Psoas muscle (tissue), 7 donors: ENCODE measurements at regions not wholly inside any gene's neighbourhood (a gene's known extent, or its start where the extent isn't known, plus 50 kb on each side); places are given as distances from the start of the nearest gene placed in this dataset.

Source experiments
- ATAC-seq, 4 donors: fragments of 200-7000 bp; cut with Tn5 transposase; one replicate each; pipeline ENCODE4 v1.9.1; 2020; ENCODE audit warnings: moderate library complexity in 3 of 4, mild to moderate bottlenecking in 2 of 4
- DNase-seq, 2 donors: peaks; one replicate each; pipeline ENCODE4 v3.0.0-alpha.2; 2020
- H3K27ac ChIP-seq: fragments of 200-600 bp; one replicate; pipeline ENCODE4 v1.8.0; 2022
- H3K27me3 ChIP-seq, 3 donors: fragments of 200-600 bp in 1 of 3; one replicate each; pipeline versions ENCODE4 v1.6.1 to v1.8.0; 2013 to 2022; ENCODE audit warnings: low read length in 2 of 3, mild to moderate bottlenecking in 2 of 3, moderate library complexity in 1 of 3; ENCODE audit not compliant: insufficient read depth in 3 of 3
- H3K36me3 ChIP-seq, 2 donors: fragments of 200-600 bp in 1 of 2; one replicate each; pipeline versions ENCODE4 v1.6.1 to v1.8.0; 2013 to 2022; ENCODE audit warnings: low read depth in 1 of 2, mild to moderate bottlenecking in 1 of 2, moderate library complexity in 1 of 2; ENCODE audit not compliant: insufficient read depth in 1 of 2
- H3K4me1 ChIP-seq: fragments of 200-600 bp; one replicate; pipeline ENCODE4 v1.8.0; 2022
- H3K4me3 ChIP-seq: fragments of 200-600 bp; one replicate; pipeline ENCODE4 v1.8.0; 2022; ENCODE audit warnings: mild to moderate bottlenecking
- H3K9me3 ChIP-seq: fragments of 200-600 bp; one replicate; pipeline ENCODE4 v1.8.0; 2022
- CTCF ChIP-seq: fragments of 200-600 bp; IDR thresholded peaks from one replicate; pipeline ENCODE4 v1.8.0; 2022; ENCODE audit warnings: antibody characterized with exemption
- WGBS, 3 donors: extraction: QIAGEN DNeasy Blood & Tissue Kit; methylation state at CpG; one replicate each; pipeline versions ENCODE4 v1.1.6 to v1.1.7; 2013; 5-methylcytosine and 5-hydroxymethylcytosine counted together
- intact Hi-C, 2 donors: fragments of 100-400 bp; cut with DNase I; formaldehyde crosslinking; loops; one replicate each; pipeline versions ENCODE4 v1.11.0 to v1.14.2; 2022
- donor health status: healthy with polysubstance abuse.
- donor health status: DM: no; HTN: no; CAD: no; lungs with moderate emphysema.
- donor health status: Bipolar disorder and iron deficiency.
- donor health status: healthy.
- donor health status: DM: yes; HTN: yes; CAD: no.
- donor health status: DM: no; HTN: no; CAD: no.
- donor health status: DM: yes; HTN: yes; CAD: no.

DNA sequence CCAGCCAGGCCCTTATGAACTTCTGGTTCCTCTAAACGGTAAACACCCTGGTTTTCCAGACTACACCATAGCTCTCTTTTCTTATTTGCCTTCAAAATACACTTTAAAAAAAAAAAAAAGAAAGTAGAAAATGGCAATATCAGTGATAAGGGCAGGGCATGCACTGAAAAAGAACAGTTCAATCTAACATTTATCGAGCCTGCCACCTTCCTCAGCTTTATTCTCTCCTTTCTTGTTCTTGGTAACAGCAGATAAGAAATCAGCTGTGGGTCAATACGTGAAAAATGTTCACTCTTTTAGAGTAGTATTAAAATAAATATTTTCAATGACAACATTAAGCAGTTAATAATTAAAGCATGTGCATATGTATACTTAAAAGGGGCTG, 83.1 kb upstream of the ZNF648 start:
- Histone ChIP-seq H3K4me3 (peak overlapping the region; percentile 4), H3K4me1 (peaks cover 32% of the 10 kb centered on the region), H3K27ac (peak overlapping the region; percentile 87), H3K9me3 (no peaks in the 10 kb centered on the region), H3K36me3 (no peaks in the 10 kb centered on the region), H3K27me3 (no peaks in the 10 kb centered on the region)
- 29 to 38% (median 37%) methylated on average over 3 of the region's 3 CpGs for WGBS, 3 donors
- TF ChIP-seq CTCF = no peak
- DNase-seq (no peak), ATAC-seq (no peak)
- intact Hi-C loops = loop anchor here (5.0 kb wide), 4 partner anchors 48 to 148 kb away; no protein-coding TSS in a partner anchor

DNA sequence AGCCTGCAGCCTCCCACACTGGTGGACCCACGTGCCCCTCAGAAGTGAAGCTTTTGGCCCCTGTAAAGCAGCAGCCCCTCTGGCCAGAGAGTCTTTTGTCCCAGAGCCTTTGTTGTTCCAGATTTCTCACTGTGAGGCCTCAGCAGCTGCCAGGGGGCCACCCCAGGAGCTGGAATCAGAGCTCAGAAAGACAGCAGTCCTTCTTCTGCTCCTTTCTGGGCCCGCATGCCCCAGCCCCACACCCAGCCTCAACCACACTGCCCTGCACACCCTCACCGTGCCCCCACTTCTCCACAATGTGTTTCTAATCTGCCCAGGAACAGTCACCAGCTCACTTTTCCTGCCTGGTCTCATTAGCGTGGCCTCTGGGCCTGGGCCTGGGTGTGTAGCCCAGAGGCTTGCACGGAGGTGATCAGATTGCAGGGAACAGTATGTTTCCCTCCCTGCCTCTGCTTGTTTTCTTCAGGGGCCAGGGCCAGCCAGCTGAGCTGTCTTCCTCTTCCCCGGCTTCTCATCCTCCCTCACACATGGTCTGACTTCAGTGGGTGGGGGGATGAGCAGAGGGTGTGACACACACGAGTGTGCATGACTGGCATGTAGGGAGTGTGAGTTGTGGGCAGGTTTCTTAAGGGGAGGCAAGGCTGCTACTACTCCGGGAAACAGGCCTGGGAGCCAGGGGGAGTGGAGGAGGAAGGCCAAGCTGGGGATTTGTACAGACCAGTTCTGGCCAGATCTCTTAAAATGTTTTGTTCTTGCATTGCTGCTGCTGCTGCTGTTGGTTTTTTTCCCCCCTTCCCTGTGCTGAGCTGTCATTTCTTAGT, 82.5 kb upstream of the ZNF648 start:
- intact Hi-C loops = loop anchor here (1.0 to 5.0 kb wide), 4 partner anchors 48 to 252 kb away; no protein-coding TSS in a partner anchor
- WGBS, 3 donors = 11 to 28% (median 13%) methylated on average over 8 of the region's 8 CpGs
- Histone ChIP-seq H3K4me3 (peak overlapping the region; percentile 4), H3K9me3 (no peaks in the 10 kb centered on the region), H3K36me3 (no peaks in the 10 kb centered on the region), H3K27me3 (no peaks in the 10 kb centered on the region), H3K4me1 (peaks cover 32% of the 10 kb centered on the region), H3K27ac (peak overlapping the region; percentile 87)
- DNase-seq (peak; percentile 86 to 92), ATAC-seq (peak; percentile 86 to 92 (median 90))
- no peak for TF ChIP-seq CTCF

- Histone ChIP-seq H3K27me3 (no peaks in the 10 kb centered on the region), H3K36me3 (no peaks in the 10 kb centered on the region), H3K4me1 (peaks cover 32% of the 10 kb centered on the region), H3K27ac (peak overlapping the region; percentile 87), H3K4me3 (no peak overlapping the region), H3K9me3 (no peaks in the 10 kb centered on the region)
- ATAC-seq (peak; percentile 72 to 86 (median 82)), DNase-seq (peak; percentile 94 to 96)
- intact Hi-C loops = loop anchor here (1.0 to 5.0 kb wide), 4 partner anchors 49 to 253 kb away; no protein-coding TSS in a partner anchor
- TF ChIP-seq CTCF = peak; percentile 97
- WGBS, 3 donors = 7 to 22% (median 11%) methylated on average over 11 of the region's 11 CpGs
These were observed 81.7 kb upstream of the ZNF648 start for GRCh38 chr1:182143154-182143657.

- no peak overlapping the region for H3K27ac ChIP-seq
- H3K27me3 ChIP-seq = no peaks in the 10 kb centered on the region
- TF ChIP-seq CTCF = no peak
- DNase-seq (no peak), ATAC-seq (no peak)
- intact Hi-C loops = loop anchor here (1.0 to 5.0 kb wide), 4 partner anchors 50 to 254 kb away; no protein-coding TSS in a partner anchor
- no peaks in the 10 kb centered on the region for H3K9me3 ChIP-seq
- WGBS, 3 donors = 65 to 67% (median 65%) methylated on average over 4 of the region's 4 CpGs
- H3K4me1 ChIP-seq = peaks cover 32% of the 10 kb centered on the region
- H3K4me3 ChIP-seq = no peak overlapping the region
- H3K36me3 ChIP-seq = no peaks in the 10 kb centered on the region
These were observed 81.1 kb upstream of the ZNF648 start for GRCh38 chr1:182142621-182143020.
